ENCODE measurements at regions not wholly inside any gene's neighbourhood (a gene's known extent, or its start where the extent isn't known, plus 50 kb on each side); places are given as distances from the start of the nearest gene placed in this dataset.

- peaks cover 0 to 5% (median 2%) of the 10 kb centered on the region in 3 donors for H3K27me3 Mint-ChIP-seq (ENCODE audit: low read depth in 3 of 3)
- 100% methylated on average over 3 of the region's 4 CpGs for WGBS (ENCODE audit: insufficient coverage)
- H3K4me1 Mint-ChIP-seq, result peaks cover 9% of the 10 kb centered on the region
- Histone ChIP-seq H3K36me3 (replicated peaks in 1 of 2; ENCODE audit: control insufficient read depth in 1 of 2, insufficient read depth in 2 of 2, low read length in 2 of 2) (no peaks in the 10 kb centered on the region), H3K79me2 (ENCODE audit: insufficient read depth, low read length) (no peaks in the 10 kb centered on the region), H3K4me1 (ENCODE audit: control insufficient read depth in 1 of 2, insufficient read depth in 2 of 2, low read length in 2 of 2) (peaks cover 6 to 7% of the 10 kb centered on the region in 2 donors), H3K27me3 (ENCODE audit: control insufficient read depth in 2 of 2, insufficient read depth in 2 of 2, low read length in 2 of 2) (no peaks in the 10 kb centered on the region), H3K9me3 (replicated peaks in 1 of 2; ENCODE audit: control insufficient read depth in 1 of 2, insufficient read depth in 1 of 2, low read length in 2 of 2) (peaks cover 7 to 11% of the 10 kb centered on the region in 2 donors), H3K27ac (ENCODE audit: low read depth in 1 of 2, low read length in 2 of 2) (no peak overlapping the region), H4K20me1 (ENCODE audit: insufficient read depth, low read length) (no peaks in the 10 kb centered on the region), H3K9ac (ENCODE audit: insufficient read depth, low read length, poor library complexity, severe bottlenecking) (no peak overlapping the region), H3K4me3 (replicated peaks in 1 of 3; ENCODE audit: low read depth in 2 of 3, low read length in 3 of 3) (no peak overlapping the region), H3K4me2 (replicated peaks; ENCODE audit: extremely low read depth, low read length, poor library complexity, severe bottlenecking) (no peak overlapping the region), H2AFZ (ENCODE audit: insufficient read depth, low read depth, low read length, poor library complexity, severe bottlenecking) (no peak overlapping the region)
- no peak for DNase-seq
- no peak overlapping the region for H3K4me3 Mint-ChIP-seq
- no peak overlapping the region for H3K27ac Mint-ChIP-seq
- TF ChIP-seq CTCF (IDR thresholded peaks at IDR 0.05), result no peak
- intact Hi-C loops (cut with micrococcal nuclease), result no loop called here
- H3K36me3 Mint-ChIP-seq, result no peaks in the 10 kb centered on the region
- peaks cover 13 to 24% (median 16%) of the 10 kb centered on the region in 7 donors for H3K9me3 Mint-ChIP-seq
Measured at GRCh38 chr3:67082533-67083024, 84.5 kb downstream of the KBTBD8 start.

- Histone ChIP-seq H4K20me1 (ENCODE audit: insufficient read depth, low read length) (no peaks in the 10 kb centered on the region), H3K9ac (ENCODE audit: insufficient read depth, low read length, poor library complexity, severe bottlenecking) (no peak overlapping the region), H3K9me3 (replicated peaks in 1 of 2; ENCODE audit: control insufficient read depth in 1 of 2, insufficient read depth in 1 of 2, low read length in 2 of 2) (peaks cover 7 to 11% of the 10 kb centered on the region in 2 donors), H2AFZ (ENCODE audit: insufficient read depth, low read depth, low read length, poor library complexity, severe bottlenecking) (no peak overlapping the region), H3K36me3 (replicated peaks in 1 of 2; ENCODE audit: control insufficient read depth in 1 of 2, insufficient read depth in 2 of 2, low read length in 2 of 2) (no peaks in the 10 kb centered on the region), H3K4me2 (replicated peaks; ENCODE audit: extremely low read depth, low read length, poor library complexity, severe bottlenecking) (no peak overlapping the region), H3K4me3 (replicated peaks in 1 of 3; ENCODE audit: low read depth in 2 of 3, low read length in 3 of 3) (peak overlapping the region in 1 of 3 experiments; percentile 19), H3K4me1 (ENCODE audit: control insufficient read depth in 1 of 2, insufficient read depth in 2 of 2, low read length in 2 of 2) (peaks cover 6 to 7% of the 10 kb centered on the region in 2 donors), H3K27ac (ENCODE audit: low read depth in 1 of 2, low read length in 2 of 2) (no peak overlapping the region), H3K27me3 (ENCODE audit: control insufficient read depth in 2 of 2, insufficient read depth in 2 of 2, low read length in 2 of 2) (no peaks in the 10 kb centered on the region), H3K79me2 (ENCODE audit: insufficient read depth, low read length) (no peaks in the 10 kb centered on the region)
- H3K27me3 Mint-ChIP-seq (ENCODE audit: low read depth in 3 of 3), result peaks cover 0 to 5% (median 2%) of the 10 kb centered on the region in 3 donors
- no peaks in the 10 kb centered on the region for H3K36me3 Mint-ChIP-seq
- intact Hi-C loops (cut with micrococcal nuclease), result no loop called here
- WGBS (ENCODE audit: insufficient coverage), result no CpG with 5 or more reads among the region's 1 CpG
- no peak for TF ChIP-seq CTCF (IDR thresholded peaks at IDR 0.05)
- H3K27ac Mint-ChIP-seq, result peak overlapping the region in 2 of 7 donors; percentile 17 to 26
- H3K4me3 Mint-ChIP-seq, result no peak overlapping the region
- peaks cover 9% of the 10 kb centered on the region for H3K4me1 Mint-ChIP-seq
- peaks cover 13 to 30% (median 16%) of the 10 kb centered on the region in 7 donors for H3K9me3 Mint-ChIP-seq
- DNase-seq, result peak; percentile 0 to 42 (median 13)
Measured at GRCh38 chr3:67083277-67083676, 85.2 kb downstream of the KBTBD8 start.

Data from CD14-positive monocyte (primary cell).